ENCODE measurements at regions not wholly inside any gene's neighbourhood (a gene's known extent, or its start where the extent isn't known, plus 50 kb on each side); places are given as distances from the start of the nearest gene placed in this dataset.
A peak's percentile ranks its signal among the peaks of the same experiment; 100 is the strongest.

GRCh38 chr9:27715651-27716050, 142.4 kb upstream of the C9orf72 start:
- WGBS, 2 donors, result 89% methylated on average over 2 of the region's 2 CpGs
- no peak for TF ChIP-seq POLR2A (IDR thresholded peaks at IDR 0.05)
- TF ChIP-seq CTCF (IDR thresholded peaks at IDR 0.05), result no peak
- Histone ChIP-seq H3K4me3 (replicated peaks in 1 of 3) (no peak overlapping the region), H3K27me3 (no peaks in the 10 kb centered on the region), H3K36me3 (no peaks in the 10 kb centered on the region), H3K27ac (no peak overlapping the region), H3K4me1 (no peaks in the 10 kb centered on the region), H3K9me3 (no peaks in the 10 kb centered on the region)
- DNase-seq, result no peak
- intact Hi-C loops (cut with DNase I), result no loop called here

- Histone ChIP-seq H3K27ac (no peak overlapping the region), H3K27me3 (no peaks in the 10 kb centered on the region), H3K36me3 (no peaks in the 10 kb centered on the region), H3K4me1 (no peaks in the 10 kb centered on the region), H3K9me3 (no peaks in the 10 kb centered on the region), H3K4me3 (replicated peaks in 1 of 3) (no peak overlapping the region)
- intact Hi-C loops (cut with DNase I), result no loop called here
- TF ChIP-seq CTCF (IDR thresholded peaks at IDR 0.05) (no peak), POLR2A (IDR thresholded peaks at IDR 0.05) (no peak)
- 77 to 84% methylated on average over 2 of the region's 2 CpGs for WGBS, 2 donors
- DNase-seq, result no peak
These were observed 144.7 kb upstream of the C9orf72 start for GRCh38 chr9:27717991-27718390.

- Histone ChIP-seq H3K27me3 (no peaks in the 10 kb centered on the region), H3K4me3 (replicated peaks in 1 of 3) (no peak overlapping the region), H3K9me3 (no peaks in the 10 kb centered on the region), H3K27ac (no peak overlapping the region), H3K4me1 (no peaks in the 10 kb centered on the region), H3K36me3 (no peaks in the 10 kb centered on the region)
- intact Hi-C loops (cut with DNase I), result loop anchor here (10.0 kb wide), 1 partner anchor 355 kb away; no protein-coding TSS in a partner anchor
- 89 to 96% methylated on average over 2 of the region's 2 CpGs for WGBS, 2 donors
- no peak for DNase-seq
- TF ChIP-seq POLR2A (IDR thresholded peaks at IDR 0.05) (no peak), CTCF (IDR thresholded peaks at IDR 0.05) (no peak)
These were observed 146.4 kb upstream of the C9orf72 start for GRCh38 chr9:27719711-27720110.

GRCh38 chr9:27722866-27723265, 149.6 kb upstream of the C9orf72 start:
- Histone ChIP-seq H3K9me3 (no peaks in the 10 kb centered on the region), H3K36me3 (no peaks in the 10 kb centered on the region), H3K4me1 (peaks cover 3% of the 10 kb centered on the region in 2 donors), H3K4me3 (replicated peaks in 1 of 3) (no peak overlapping the region), H3K27me3 (no peaks in the 10 kb centered on the region), H3K27ac (no peak overlapping the region)
- DNase-seq, result no peak
- TF ChIP-seq POLR2A (IDR thresholded peaks at IDR 0.05), result no peak
- TF ChIP-seq CTCF (IDR thresholded peaks at IDR 0.05), result no peak
- intact Hi-C loops (cut with DNase I), result loop anchor here (10.0 kb wide), 1 partner anchor 352 kb away; no protein-coding TSS in a partner anchor

- 2 to 4% methylated on average over 4 of the region's 4 CpGs for WGBS, 2 donors
- H3K9me3 ChIP-seq, result no peaks in the 10 kb centered on the region
- H3K27me3 ChIP-seq, result no peaks in the 10 kb centered on the region
- peak; percentile 54 to 71 for DNase-seq
- intact Hi-C loops (cut with DNase I), result loop anchor here (10.0 kb wide), 1 partner anchor 348 kb away; no protein-coding TSS in a partner anchor
- peaks cover 3% of the 10 kb centered on the region in 2 donors for H3K4me1 ChIP-seq
- no peak overlapping the region for H3K4me3 ChIP-seq (replicated peaks in 1 of 3)
- no peak overlapping the region for H3K27ac ChIP-seq
- no peaks in the 10 kb centered on the region for H3K36me3 ChIP-seq
- TF ChIP-seq CTCF (IDR thresholded peaks at IDR 0.05) (peak; percentile 41 to 92 (median 84)), POLR2A (IDR thresholded peaks at IDR 0.05) (no peak)
These were observed 153.2 kb upstream of the C9orf72 start for GRCh38 chr9:27726244-27727081.

All from thyroid gland (tissue), 4 donors.